ENCODE measurements at regions not wholly inside any gene's neighbourhood (a gene's known extent, or its start where the extent isn't known, plus 50 kb on each side); places are given as distances from the start of the nearest gene placed in this dataset.

- TF ChIP-seq TBL1XR1 (IDR thresholded peaks at IDR 0.05; ENCODE audit: low read depth, low read length): no peak
- no peak for TF ChIP-seq ZNF274 (IDR thresholded peaks at IDR 0.05; ENCODE audit: insufficient read depth, insufficient read length)
- TF ChIP-seq, protein P1, sequence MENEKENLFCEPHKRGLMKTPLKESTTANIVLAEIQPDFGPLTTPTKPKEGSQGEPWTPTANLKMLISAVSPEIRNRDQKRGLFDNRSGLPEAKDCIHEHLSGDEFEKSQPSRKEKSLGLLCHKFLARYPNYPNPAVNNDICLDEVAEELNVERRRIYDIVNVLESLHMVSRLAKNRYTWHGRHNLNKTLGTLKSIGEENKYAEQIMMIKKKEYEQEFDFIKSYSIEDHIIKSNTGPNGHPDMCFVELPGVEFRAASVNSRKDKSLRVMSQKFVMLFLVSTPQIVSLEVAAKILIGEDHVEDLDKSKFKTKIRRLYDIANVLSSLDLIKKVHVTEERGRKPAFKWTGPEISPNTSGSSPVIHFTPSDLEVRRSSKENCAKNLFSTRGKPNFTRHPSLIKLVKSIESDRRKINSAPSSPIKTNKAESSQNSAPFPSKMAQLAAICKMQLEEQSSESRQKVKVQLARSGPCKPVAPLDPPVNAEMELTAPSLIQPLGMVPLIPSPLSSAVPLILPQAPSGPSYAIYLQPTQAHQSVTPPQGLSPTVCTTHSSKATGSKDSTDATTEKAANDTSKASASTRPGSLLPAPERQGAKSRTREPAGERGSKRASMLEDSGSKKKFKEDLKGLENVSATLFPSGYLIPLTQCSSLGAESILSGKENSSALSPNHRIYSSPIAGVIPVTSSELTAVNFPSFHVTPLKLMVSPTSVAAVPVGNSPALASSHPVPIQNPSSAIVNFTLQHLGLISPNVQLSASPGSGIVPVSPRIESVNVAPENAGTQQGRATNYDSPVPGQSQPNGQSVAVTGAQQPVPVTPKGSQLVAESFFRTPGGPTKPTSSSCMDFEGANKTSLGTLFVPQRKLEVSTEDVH (IDR thresholded peaks at IDR 0.05; ENCODE audit: low read depth, partially characterized antibody): no peak
- TF ChIP-seq BCLAF1 (IDR thresholded peaks at IDR 0.05): no peak
- no peak for TF ChIP-seq NFXL1 (IDR thresholded peaks at IDR 0.05; ENCODE audit: borderline replicate concordance)
- TF ChIP-seq CEBPB (IDR thresholded peaks at IDR 0.05; ENCODE audit: borderline replicate concordance in 1 of 2, low read depth in 2 of 2, low read length in 2 of 2): no peak
- TF ChIP-seq ZSCAN29 (IDR thresholded peaks at IDR 0.05): no peak
- 0 out of 4 replicates have a peak, but pooled peaks of 1 of the 2 experiments have one; percentile 22 for TF ChIP-seq ETV6 (conservative IDR thresholded peaks at IDR 0.05 in 1 of 2, IDR thresholded peaks at IDR 0.05 in 1 of 2; ENCODE audit: borderline replicate concordance in 1 of 2, low read depth in 1 of 2)
- no peak for TF ChIP-seq TARDBP (IDR thresholded peaks at IDR 0.05; ENCODE audit: borderline replicate concordance)
- TF ChIP-seq MEF2B (IDR thresholded peaks at IDR 0.05; ENCODE audit: partially characterized antibody, poor library complexity, severe bottlenecking): peak; percentile 63
- no peak for TF ChIP-seq SMAD1 (IDR thresholded peaks at IDR 0.05; ENCODE audit: low read depth, partially characterized antibody)
- TF ChIP-seq YY1 (IDR thresholded peaks at IDR 0.05; ENCODE audit: low read depth, low read length): no peak
- peak; percentile 47; the same call in 1 of the 2 replicates for TF ChIP-seq BCL11A (IDR thresholded peaks at IDR 0.05; ENCODE audit: low read depth, low read length)
- TF ChIP-seq MEF2A (IDR thresholded peaks at IDR 0.05; ENCODE audit: insufficient read depth, low read depth, low read length): 0 out of 2 replicates have a peak, but pooled peaks have one; percentile 53
- TF ChIP-seq BCL3 (IDR thresholded peaks at IDR 0.05; ENCODE audit: borderline replicate concordance, insufficient read depth, low read depth, low read length, poor library complexity, severe bottlenecking): no peak
- no peak for TF ChIP-seq LARP7 (IDR thresholded peaks at IDR 0.05)
- TF ChIP-seq ZNF687 (IDR thresholded peaks at IDR 0.05): peak; percentile 58; the same call in 1 of the 2 replicates
Measured at GRCh38 chr4:104942990-104943743, 203.5 kb upstream of the TET2 start (continued).

Data from GM12878 (cell line).